HEK293T (cell line): ENCODE measurements at regions not wholly inside any gene's neighbourhood (a gene's known extent, or its start where the extent isn't known, plus 50 kb on each side); places are given as distances from the start of the nearest gene placed in this dataset.

Source experiments
- ARNT ChIP-seq: fragments of 450-650 bp; IDR thresholded peaks from 2 replicates; pipeline ENCODE4 v1.6.1; 2017; ENCODE audit warnings: mild to moderate bottlenecking
- BHLHE40 ChIP-seq: fragments of 450-650 bp; IDR thresholded peaks from 2 replicates; pipeline ENCODE4 v1.6.1; 2016; ENCODE audit warnings: mild to moderate bottlenecking, moderate library complexity, borderline replicate concordance
- CTBP1 ChIP-seq: fragments of 450-650 bp; IDR thresholded peaks from 2 replicates; pipeline ENCODE4 v1.6.1; 2016; ENCODE audit warnings: borderline replicate concordance
- ELF4 ChIP-seq: fragments of 450-650 bp; IDR thresholded peaks from 2 replicates; pipeline ENCODE4 v1.6.1; 2017; ENCODE audit warnings: antibody characterized with exemption
- FOXA1 ChIP-seq: fragments of 450-650 bp; IDR thresholded peaks from 2 replicates; pipeline ENCODE4 v1.6.1; 2016; ENCODE audit warnings: mild to moderate bottlenecking
- FOXK2 ChIP-seq: fragments of 450-650 bp; IDR thresholded peaks from 2 replicates; pipeline ENCODE4 v1.6.1; 2016; ENCODE audit warnings: mild to moderate bottlenecking
- HDGF ChIP-seq: fragments of 450-650 bp; IDR thresholded peaks from 2 replicates; pipeline ENCODE4 v1.6.1; 2017; ENCODE audit warnings: antibody characterized with exemption, borderline replicate concordance
- LEF1 ChIP-seq: fragments of 450-650 bp; IDR thresholded peaks from 2 replicates; pipeline ENCODE4 v1.6.1; 2017; ENCODE audit warnings: mild to moderate bottlenecking, borderline replicate concordance
- NFRKB ChIP-seq: fragments of 450-650 bp; IDR thresholded peaks from 2 replicates; pipeline ENCODE4 v1.6.1; 2016; ENCODE audit warnings: mild to moderate bottlenecking, moderate library complexity
- SP1 ChIP-seq: fragments of 450-650 bp; IDR thresholded peaks from 2 replicates; pipeline ENCODE4 v1.6.1; 2017
- SUZ12 ChIP-seq: fragments of 450-650 bp; IDR thresholded peaks from 2 replicates; pipeline ENCODE4 v1.6.1; 2016; ENCODE audit warnings: mild to moderate bottlenecking
- TARDBP ChIP-seq: fragments of 450-650 bp; IDR thresholded peaks from 2 replicates; pipeline ENCODE4 v1.6.1; 2016
- ZNF384 ChIP-seq: fragments of 450-650 bp; IDR thresholded peaks from 2 replicates; pipeline ENCODE4 v1.6.1; 2016

- TF ChIP-seq HDGF (no peak), TARDBP (no peak), FOXK2 (no peak), SP1 (no peak), CTBP1 (no peak), BHLHE40 (no peak), LEF1 (no peak), NFRKB (no peak), SUZ12 (no peak), ZNF384 (no peak), FOXA1 (no peak), ELF4 (no peak), ARNT (no peak)
Observed at GRCh38 chr11:91563176-91563575, 661.4 kb upstream of the FAT3 start.
